ENCODE measurements at regions not wholly inside any gene's neighbourhood (a gene's known extent, or its start where the extent isn't known, plus 50 kb on each side); places are given as distances from the start of the nearest gene placed in this dataset.
"Not testable (repeated sequence)": the region's sequence is repeated elsewhere in the genome, so short reads cannot be mapped to it uniquely, and the experiment has no call there.

GRCh38 chr2:133859578-133859977 is 291.3 kb upstream of the NCKAP5 start:
- Mint-ChIP-seq H3K4me3 (no peak overlapping the region), H3K27me3 (peaks cover 5% of the 10 kb centered on the region), H3K27ac (no peak overlapping the region), H3K4me1 (no peaks in the 10 kb centered on the region), H3K9me3 (no peaks in the 10 kb centered on the region), H3K36me3 (no peaks in the 10 kb centered on the region)
- DNase-seq: no peak

- no peak for DNase-seq
- no peak overlapping the region for H3K4me3 Mint-ChIP-seq
- H3K27ac Mint-ChIP-seq: no peak overlapping the region
- H3K27me3 Mint-ChIP-seq: peaks cover 7% of the 10 kb centered on the region
- no peaks in the 10 kb centered on the region for H3K36me3 Mint-ChIP-seq
- H3K4me1 Mint-ChIP-seq: no peaks in the 10 kb centered on the region
- H3K9me3 Mint-ChIP-seq: no peaks in the 10 kb centered on the region
Observed at GRCh38 chr2:133862400-133862977, 294.2 kb upstream of the NCKAP5 start.

DNA sequence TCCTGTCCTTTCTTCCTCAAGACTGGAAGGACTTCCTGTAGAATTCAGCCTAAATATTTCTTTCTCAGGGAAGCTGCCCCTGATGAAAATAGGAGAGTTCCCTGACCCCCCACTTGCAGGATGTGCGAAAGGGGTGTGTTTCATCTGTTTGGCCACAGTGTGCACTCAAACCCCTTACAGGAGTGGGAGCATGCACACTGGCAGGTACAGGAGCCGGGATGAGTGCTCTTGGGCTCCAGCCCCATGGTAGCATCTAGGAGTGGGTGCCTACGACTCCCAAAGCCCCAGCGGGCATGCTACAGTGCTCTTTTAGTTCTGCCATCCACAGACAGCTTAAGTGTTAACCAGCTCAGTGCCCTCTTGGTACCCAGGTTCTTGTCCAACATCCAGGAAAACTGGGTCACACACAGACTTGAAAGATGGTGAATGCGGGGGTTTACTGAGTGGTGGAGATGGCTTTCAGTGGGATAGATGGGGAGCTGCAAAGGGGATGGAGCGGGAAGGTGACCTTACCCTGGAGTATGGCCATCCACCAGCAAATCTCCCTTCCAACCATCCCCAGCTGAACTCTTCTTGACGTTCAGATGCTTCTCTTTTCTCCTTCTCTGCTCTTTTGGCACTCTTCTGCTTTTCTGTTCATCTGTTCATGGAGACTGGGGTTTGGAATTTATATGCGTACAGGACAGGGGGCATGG is 295.0 kb upstream of the NCKAP5 start:
- Mint-ChIP-seq H3K9me3 (no peaks in the 10 kb centered on the region), H3K4me1 (no peaks in the 10 kb centered on the region), H3K27me3 (peaks cover 13% of the 10 kb centered on the region), H3K4me3 (no peak overlapping the region), H3K36me3 (no peaks in the 10 kb centered on the region), H3K27ac (no peak overlapping the region)
- DNase-seq: no peak

- H3K4me1 Mint-ChIP-seq: no peaks in the 10 kb centered on the region
- H3K27me3 Mint-ChIP-seq: peaks cover 14% of the 10 kb centered on the region
- no peak for DNase-seq
- no peak overlapping the region for H3K4me3 Mint-ChIP-seq
- no peaks in the 10 kb centered on the region for H3K9me3 Mint-ChIP-seq
- no peak overlapping the region for H3K27ac Mint-ChIP-seq
- no peaks in the 10 kb centered on the region for H3K36me3 Mint-ChIP-seq
Observed at GRCh38 chr2:133865141-133865540, 296.9 kb upstream of the NCKAP5 start.

GRCh38 chr2:133867166-133867565 is 298.9 kb upstream of the NCKAP5 start:
- no peak overlapping the region for H3K4me3 Mint-ChIP-seq
- H3K36me3 Mint-ChIP-seq: no peaks in the 10 kb centered on the region
- no peaks in the 10 kb centered on the region for H3K4me1 Mint-ChIP-seq

DNA sequence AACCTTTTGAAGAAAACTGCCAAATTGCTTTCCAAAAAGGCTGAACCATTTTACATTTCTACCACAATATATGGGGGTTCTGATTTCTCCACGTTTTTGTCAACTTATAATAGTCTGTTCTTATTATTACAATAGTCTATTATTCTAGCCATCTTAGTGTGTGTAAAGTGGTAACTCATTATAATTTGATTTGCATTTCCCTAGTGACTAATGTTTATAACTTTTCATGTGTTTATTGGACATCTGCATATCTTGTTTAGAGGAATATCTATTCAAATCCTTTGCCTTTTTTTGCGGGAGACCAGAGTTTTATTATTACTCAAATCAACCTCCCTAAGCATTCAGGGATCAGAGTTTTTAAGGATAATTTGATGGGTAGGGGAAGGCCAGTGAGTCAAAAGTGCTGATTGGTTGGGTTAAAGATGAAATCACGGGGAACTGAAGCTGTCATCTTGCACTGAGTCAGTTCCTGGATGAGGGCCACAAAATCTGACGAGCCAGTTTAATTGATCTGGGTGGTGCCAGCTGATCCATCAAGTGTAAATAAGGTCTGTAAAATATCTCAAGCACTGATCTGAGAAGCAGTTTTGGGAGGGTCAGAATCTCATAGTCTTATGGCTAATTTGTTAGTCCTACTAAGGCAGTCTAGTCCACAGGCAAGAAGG is 303.4 kb upstream of the NCKAP5 start:
- no peak overlapping the region for H3K27ac Mint-ChIP-seq
- no peak overlapping the region for H3K4me3 Mint-ChIP-seq
- no peaks in the 10 kb centered on the region for H3K9me3 Mint-ChIP-seq
- H3K4me1 Mint-ChIP-seq: no peaks in the 10 kb centered on the region
- H3K27me3 Mint-ChIP-seq: peaks cover 13% of the 10 kb centered on the region
- DNase-seq: no peak
- H3K36me3 Mint-ChIP-seq: no peaks in the 10 kb centered on the region

More at GRCh38 chr2:133867166-133867565, 298.9 kb upstream of the NCKAP5 start:
- H3K9me3 Mint-ChIP-seq: no peaks in the 10 kb centered on the region
- DNase-seq: no peak
- no peak overlapping the region for H3K27ac Mint-ChIP-seq
- H3K27me3 Mint-ChIP-seq: peaks cover 14% of the 10 kb centered on the region

GRCh38 chr2:133878326-133878725 is 310.1 kb upstream of the NCKAP5 start:
- Mint-ChIP-seq H3K27me3 (peaks cover 36% of the 10 kb centered on the region), H3K4me1 (no peaks in the 10 kb centered on the region), H3K9me3 (no peaks in the 10 kb centered on the region), H3K4me3 (no peak overlapping the region), H3K36me3 (no peaks in the 10 kb centered on the region), H3K27ac (no peak overlapping the region)
- DNase-seq: no peak

GRCh38 chr2:133879703-133880102 is 311.4 kb upstream of the NCKAP5 start:
- H3K27ac Mint-ChIP-seq: no peak overlapping the region
- H3K36me3 Mint-ChIP-seq: no peaks in the 10 kb centered on the region
- H3K27me3 Mint-ChIP-seq: peaks cover 37% of the 10 kb centered on the region
- H3K4me3 Mint-ChIP-seq: no peak overlapping the region
- DNase-seq: no peak
- H3K4me1 Mint-ChIP-seq: no peaks in the 10 kb centered on the region
- no peaks in the 10 kb centered on the region for H3K9me3 Mint-ChIP-seq

- H3K27ac Mint-ChIP-seq, H3K9me3 Mint-ChIP-seq, H3K4me1 Mint-ChIP-seq, H3K4me3 Mint-ChIP-seq, DNase-seq, H3K36me3 Mint-ChIP-seq: not testable (repeated sequence)
- H3K27me3 Mint-ChIP-seq: peaks cover 46% of the 10 kb centered on the region
Observed at GRCh38 chr2:133882159-133882558, 313.9 kb upstream of the NCKAP5 start.

DNA sequence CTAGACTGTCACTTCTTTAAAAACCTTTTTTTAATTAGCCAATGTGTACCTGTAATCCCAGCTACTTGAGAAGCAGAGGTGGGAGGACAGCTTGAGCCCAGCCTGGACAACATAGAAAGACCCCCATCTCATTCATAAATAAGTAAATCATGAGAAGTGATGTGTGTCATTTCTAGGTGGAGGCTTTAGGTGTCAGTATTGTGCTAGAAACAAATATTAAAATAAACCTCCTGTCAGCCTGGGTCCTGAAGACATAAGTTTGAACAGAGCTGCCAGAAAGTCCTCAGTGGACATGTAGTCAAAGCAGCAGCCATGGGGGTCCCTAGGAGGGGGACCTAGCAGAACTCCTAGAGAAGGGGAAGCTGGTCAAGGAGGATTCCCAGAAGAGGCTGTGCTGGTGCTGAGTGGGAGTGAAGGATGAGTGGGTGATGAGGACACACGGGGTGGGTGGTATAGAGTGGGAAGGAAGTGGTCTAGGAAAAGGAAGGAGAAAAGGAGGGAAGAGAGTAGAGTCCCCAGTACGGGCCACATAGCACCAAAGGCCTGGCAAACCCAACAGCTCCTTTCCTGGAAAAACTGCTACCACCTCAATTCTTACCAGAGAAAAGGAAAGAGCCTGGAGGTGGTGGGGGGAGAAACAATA is 316.6 kb upstream of the NCKAP5 start:
- Mint-ChIP-seq H3K4me3 (no peak overlapping the region), H3K4me1 (no peaks in the 10 kb centered on the region), H3K27me3 (peaks cover 43% of the 10 kb centered on the region), H3K9me3 (no peaks in the 10 kb centered on the region), H3K27ac (no peak overlapping the region), H3K36me3 (no peaks in the 10 kb centered on the region)
- no peak for DNase-seq

- no peaks in the 10 kb centered on the region for H3K9me3 Mint-ChIP-seq
- H3K36me3 Mint-ChIP-seq: no peaks in the 10 kb centered on the region
- no peaks in the 10 kb centered on the region for H3K4me1 Mint-ChIP-seq
- no peak overlapping the region for H3K27ac Mint-ChIP-seq
- H3K4me3 Mint-ChIP-seq: no peak overlapping the region
- peaks cover 36% of the 10 kb centered on the region for H3K27me3 Mint-ChIP-seq
- DNase-seq: no peak
Observed at GRCh38 chr2:133885847-133886246, 317.6 kb upstream of the NCKAP5 start.

- DNase-seq: peak; percentile 28
- Mint-ChIP-seq H3K27ac (no peak overlapping the region), H3K4me1 (no peaks in the 10 kb centered on the region), H3K4me3 (no peak overlapping the region), H3K36me3 (no peaks in the 10 kb centered on the region), H3K27me3 (peaks cover 24% of the 10 kb centered on the region), H3K9me3 (no peaks in the 10 kb centered on the region)
Observed at GRCh38 chr2:133886735-133887675, 318.7 kb upstream of the NCKAP5 start.

GRCh38 chr2:133887676-133888040 is 319.4 kb upstream of the NCKAP5 start:
- peaks cover 18% of the 10 kb centered on the region for H3K27me3 Mint-ChIP-seq
- H3K27ac Mint-ChIP-seq: no peak overlapping the region
- no peaks in the 10 kb centered on the region for H3K4me1 Mint-ChIP-seq
- no peak for DNase-seq
- no peak overlapping the region for H3K4me3 Mint-ChIP-seq
- no peaks in the 10 kb centered on the region for H3K9me3 Mint-ChIP-seq
- no peaks in the 10 kb centered on the region for H3K36me3 Mint-ChIP-seq

DNA sequence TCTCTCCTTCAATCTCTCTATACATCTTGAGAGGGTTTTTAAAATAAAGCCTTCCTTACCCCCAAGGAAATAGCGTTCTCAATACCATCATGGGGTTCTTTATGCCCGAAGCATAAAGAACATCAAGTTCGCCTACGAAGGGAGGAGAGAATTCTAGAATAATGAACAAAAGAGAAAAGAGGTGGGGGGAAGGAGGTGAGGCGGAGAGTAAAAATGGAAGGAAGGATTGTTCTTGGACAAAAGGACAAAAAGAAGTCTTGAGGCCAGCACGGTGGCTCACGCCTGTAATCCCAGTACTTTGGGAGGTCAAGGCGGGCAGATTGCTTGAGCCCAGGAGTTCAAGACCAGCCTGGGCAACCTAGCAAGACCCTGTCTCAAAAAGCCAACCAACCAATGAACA is 319.8 kb upstream of the NCKAP5 start:
- Mint-ChIP-seq H3K27me3 (peaks cover 16% of the 10 kb centered on the region), H3K9me3 (no peaks in the 10 kb centered on the region), H3K36me3 (no peaks in the 10 kb centered on the region), H3K4me1 (no peaks in the 10 kb centered on the region), H3K4me3 (no peak overlapping the region), H3K27ac (no peak overlapping the region)
- DNase-seq: no peak
